ENCODE measurements at regions not wholly inside any gene's neighbourhood (a gene's known extent, or its start where the extent isn't known, plus 50 kb on each side); places are given as distances from the start of the nearest gene placed in this dataset.

- TF ChIP-seq FOXP2 (optimal IDR thresholded peaks at IDR 0.05; ENCODE audit: control extremely low read depth, extremely low read length, insufficient read depth) (no peak), EZH2 (IDR thresholded peaks at IDR 0.05) (no peak), POLR2AphosphoS5 (IDR thresholded peaks at IDR 0.05; ENCODE audit: borderline replicate concordance, low read depth, low read length) (no peak)
- H3K9ac ChIP-seq (ENCODE audit: insufficient read length): no peak overlapping the region
- H3K4me3 ChIP-seq: no peak overlapping the region
- H3K9me3 ChIP-seq (ENCODE audit: low read depth, low read length): no peaks in the 10 kb centered on the region
- DNase-seq (ENCODE audit: low read depth, low spot score): no peak
- no peaks in the 10 kb centered on the region for H3K36me3 ChIP-seq (ENCODE audit: insufficient read depth, low read length)
- H3K27ac ChIP-seq: no peak overlapping the region
These were observed 248.8 kb downstream of the IRS2 start for GRCh38 chr13:109537584-109537983.

GRCh38 chr13:109533350-109533749, 253.0 kb downstream of the IRS2 start:
- no peak overlapping the region for H3K9ac ChIP-seq (ENCODE audit: insufficient read length)

GRCh38 chr13:109529964-109530363, 256.4 kb downstream of the IRS2 start:
- H3K9ac ChIP-seq (ENCODE audit: insufficient read length): no peak overlapping the region
- DNase-seq (ENCODE audit: low read depth, low spot score): no peak
- no peak overlapping the region for H3K27ac ChIP-seq
- no peaks in the 10 kb centered on the region for H3K36me3 ChIP-seq (ENCODE audit: insufficient read depth, low read length)
- H3K9me3 ChIP-seq (ENCODE audit: low read depth, low read length): no peaks in the 10 kb centered on the region
- TF ChIP-seq FOXP2 (optimal IDR thresholded peaks at IDR 0.05; ENCODE audit: control extremely low read depth, extremely low read length, insufficient read depth) (no peak), EZH2 (IDR thresholded peaks at IDR 0.05) (no peak), POLR2AphosphoS5 (IDR thresholded peaks at IDR 0.05; ENCODE audit: borderline replicate concordance, low read depth, low read length) (no peak)
- H3K4me3 ChIP-seq: no peak overlapping the region

More at GRCh38 chr13:109533350-109533749, 253.0 kb downstream of the IRS2 start:
- Histone ChIP-seq H3K36me3 (ENCODE audit: insufficient read depth, low read length) (no peaks in the 10 kb centered on the region), H3K27ac (no peak overlapping the region), H3K9me3 (ENCODE audit: low read depth, low read length) (no peaks in the 10 kb centered on the region), H3K4me3 (no peak overlapping the region)
- TF ChIP-seq EZH2 (IDR thresholded peaks at IDR 0.05): no peak
- TF ChIP-seq POLR2AphosphoS5 (IDR thresholded peaks at IDR 0.05; ENCODE audit: borderline replicate concordance, low read depth, low read length): no peak
- no peak for TF ChIP-seq FOXP2 (optimal IDR thresholded peaks at IDR 0.05; ENCODE audit: control extremely low read depth, extremely low read length, insufficient read depth)
- no peak for DNase-seq (ENCODE audit: low read depth, low spot score)

- no peak overlapping the region for H3K27ac ChIP-seq
- no peak overlapping the region for H3K4me3 ChIP-seq
- H3K9me3 ChIP-seq (ENCODE audit: low read depth, low read length): no peaks in the 10 kb centered on the region
- DNase-seq (ENCODE audit: low read depth, low spot score): no peak
- H3K36me3 ChIP-seq (ENCODE audit: insufficient read depth, low read length): no peaks in the 10 kb centered on the region
- H3K9ac ChIP-seq (ENCODE audit: insufficient read length): no peak overlapping the region
- TF ChIP-seq EZH2 (IDR thresholded peaks at IDR 0.05) (no peak), POLR2AphosphoS5 (IDR thresholded peaks at IDR 0.05; ENCODE audit: borderline replicate concordance, low read depth, low read length) (no peak), FOXP2 (optimal IDR thresholded peaks at IDR 0.05; ENCODE audit: control extremely low read depth, extremely low read length, insufficient read depth) (no peak)
These were observed 264.7 kb downstream of the IRS2 start for GRCh38 chr13:109521719-109522118.

- Histone ChIP-seq H3K27ac (no peak overlapping the region), H3K9ac (ENCODE audit: insufficient read length) (no peak overlapping the region), H3K4me3 (no peak overlapping the region), H3K9me3 (ENCODE audit: low read depth, low read length) (no peaks in the 10 kb centered on the region), H3K36me3 (ENCODE audit: insufficient read depth, low read length) (no peaks in the 10 kb centered on the region)
- TF ChIP-seq POLR2AphosphoS5 (IDR thresholded peaks at IDR 0.05; ENCODE audit: borderline replicate concordance, low read depth, low read length): no peak
- TF ChIP-seq EZH2 (IDR thresholded peaks at IDR 0.05): no peak
- no peak for TF ChIP-seq FOXP2 (optimal IDR thresholded peaks at IDR 0.05; ENCODE audit: control extremely low read depth, extremely low read length, insufficient read depth)
- no peak for DNase-seq (ENCODE audit: low read depth, low spot score)
These were observed 268.9 kb downstream of the IRS2 start for GRCh38 chr13:109517517-109517916.

GRCh38 chr13:109516186-109516585, 270.2 kb downstream of the IRS2 start:
- Histone ChIP-seq H3K9me3 (ENCODE audit: low read depth, low read length) (no peaks in the 10 kb centered on the region), H3K27ac (no peak overlapping the region), H3K4me3 (no peak overlapping the region), H3K36me3 (ENCODE audit: insufficient read depth, low read length) (no peaks in the 10 kb centered on the region), H3K9ac (ENCODE audit: insufficient read length) (no peak overlapping the region)
- no peak for TF ChIP-seq POLR2AphosphoS5 (IDR thresholded peaks at IDR 0.05; ENCODE audit: borderline replicate concordance, low read depth, low read length)
- TF ChIP-seq EZH2 (IDR thresholded peaks at IDR 0.05): no peak
- TF ChIP-seq FOXP2 (optimal IDR thresholded peaks at IDR 0.05; ENCODE audit: control extremely low read depth, extremely low read length, insufficient read depth): no peak
- no peak for DNase-seq (ENCODE audit: low read depth, low spot score)

- no peak for TF ChIP-seq FOXP2 (optimal IDR thresholded peaks at IDR 0.05; ENCODE audit: control extremely low read depth, extremely low read length, insufficient read depth)
- no peak for TF ChIP-seq POLR2AphosphoS5 (IDR thresholded peaks at IDR 0.05; ENCODE audit: borderline replicate concordance, low read depth, low read length)
- no peak for TF ChIP-seq EZH2 (IDR thresholded peaks at IDR 0.05)
- no peak for DNase-seq (ENCODE audit: low read depth, low spot score)
- Histone ChIP-seq H3K4me3 (no peak overlapping the region), H3K9me3 (ENCODE audit: low read depth, low read length) (no peaks in the 10 kb centered on the region), H3K36me3 (ENCODE audit: insufficient read depth, low read length) (no peaks in the 10 kb centered on the region), H3K27ac (no peak overlapping the region), H3K9ac (ENCODE audit: insufficient read length) (no peak overlapping the region)
These were observed 276.4 kb downstream of the IRS2 start for GRCh38 chr13:109510013-109510412.

GRCh38 chr13:109509154-109509900, 277.1 kb downstream of the IRS2 start:
- Histone ChIP-seq H3K9me3 (ENCODE audit: low read depth, low read length) (no peaks in the 10 kb centered on the region), H3K36me3 (ENCODE audit: insufficient read depth, low read length) (no peaks in the 10 kb centered on the region), H3K27ac (no peak overlapping the region), H3K4me3 (no peak overlapping the region), H3K9ac (ENCODE audit: insufficient read length) (no peak overlapping the region)
- no peak for DNase-seq (ENCODE audit: low read depth, low spot score)
- TF ChIP-seq FOXP2 (optimal IDR thresholded peaks at IDR 0.05; ENCODE audit: control extremely low read depth, extremely low read length, insufficient read depth): no peak
- no peak for TF ChIP-seq POLR2AphosphoS5 (IDR thresholded peaks at IDR 0.05; ENCODE audit: borderline replicate concordance, low read depth, low read length)

Measured in SK-N-MC (cell line).